HUES6 (cell line): ENCODE measurements at regions not wholly inside any gene's neighbourhood (a gene's known extent, or its start where the extent isn't known, plus 50 kb on each side); places are given as distances from the start of the nearest gene placed in this dataset.

ENCODE experiments used
- H3K27ac ChIP-seq: 2 replicates; pipeline ENCODE4 v1.7.0; 2013; ENCODE audit warnings: low read depth, mild to moderate bottlenecking, low read length, inconsistent platforms
- H3K27me3 ChIP-seq: 2 replicates; pipeline ENCODE4 v1.6.1; 2013; ENCODE audit warnings: low read length; ENCODE audit not compliant: control insufficient read depth, insufficient read depth
- H3K36me3 ChIP-seq: 2 replicates; pipeline ENCODE4 v1.6.1; 2013; ENCODE audit warnings: low read length; ENCODE audit not compliant: control insufficient read depth, insufficient read depth
- H3K4me1 ChIP-seq: 2 replicates; pipeline ENCODE4 v1.6.1; 2013; ENCODE audit warnings: low read length; ENCODE audit not compliant: control insufficient read depth, insufficient read depth
- H3K4me3 ChIP-seq: 2 replicates; pipeline ENCODE4 v1.5.1; 2013; ENCODE audit warnings: low read depth, low read length
- H3K9ac ChIP-seq: one replicate; pipeline ENCODE4 v1.6.1; 2013; ENCODE audit warnings: mild to moderate bottlenecking, low read length
- H3K9me3 ChIP-seq: 2 replicates; pipeline ENCODE4 v1.6.1; 2013; ENCODE audit warnings: low read depth, low read length; ENCODE audit not compliant: control insufficient read depth, insufficient read depth

- Histone ChIP-seq H3K9ac (no peak overlapping the region), H3K27me3 (no peaks in the 10 kb centered on the region; the same call in 1 of the 2 replicates), H3K9me3 (no peaks in the 10 kb centered on the region), H3K36me3 (no peaks in the 10 kb centered on the region), H3K27ac (no peak overlapping the region), H3K4me1 (no peaks in the 10 kb centered on the region), H3K4me3 (no peak overlapping the region)
Observed at GRCh38 chr16:79826732-79827475, 226.4 kb upstream of the MAF start.

GRCh38 chr16:79825002-79825401 lies 224.5 kb upstream of the MAF start:
- H3K9me3 ChIP-seq, result no peaks in the 10 kb centered on the region
- no peak overlapping the region for H3K27ac ChIP-seq
- H3K36me3 ChIP-seq, result no peaks in the 10 kb centered on the region
- no peaks in the 10 kb centered on the region for H3K4me1 ChIP-seq
- no peak overlapping the region for H3K4me3 ChIP-seq
- no peak overlapping the region for H3K9ac ChIP-seq
- H3K27me3 ChIP-seq, result no peaks in the 10 kb centered on the region; the same call in 1 of the 2 replicates

- H3K36me3 ChIP-seq, result no peaks in the 10 kb centered on the region
- H3K27ac ChIP-seq, result no peak overlapping the region
- no peaks in the 10 kb centered on the region for H3K9me3 ChIP-seq
- no peak overlapping the region for H3K9ac ChIP-seq
- H3K4me3 ChIP-seq, result no peak overlapping the region
- no peaks in the 10 kb centered on the region; the same call in 1 of the 2 replicates for H3K27me3 ChIP-seq
- no peaks in the 10 kb centered on the region for H3K4me1 ChIP-seq
Observed at GRCh38 chr16:79823639-79824038, 223.1 kb upstream of the MAF start.

GRCh38 chr16:79821911-79822310 lies 221.4 kb upstream of the MAF start:
- no peaks in the 10 kb centered on the region for H3K36me3 ChIP-seq
- no peaks in the 10 kb centered on the region for H3K9me3 ChIP-seq
- no peaks in the 10 kb centered on the region for H3K4me1 ChIP-seq
- no peak overlapping the region for H3K4me3 ChIP-seq
- H3K27me3 ChIP-seq, result no peaks in the 10 kb centered on the region; the same call in 1 of the 2 replicates
- no peak overlapping the region for H3K9ac ChIP-seq
- H3K27ac ChIP-seq, result no peak overlapping the region

GRCh38 chr16:79816081-79816497 lies 215.6 kb upstream of the MAF start:
- Histone ChIP-seq H3K4me1 (no peaks in the 10 kb centered on the region), H3K4me3 (no peak overlapping the region), H3K9me3 (no peaks in the 10 kb centered on the region), H3K27ac (no peak overlapping the region), H3K27me3 (no peaks in the 10 kb centered on the region), H3K36me3 (no peaks in the 10 kb centered on the region), H3K9ac (no peak overlapping the region)

- Histone ChIP-seq H3K36me3 (no peaks in the 10 kb centered on the region), H3K4me3 (no peak overlapping the region), H3K27me3 (no peaks in the 10 kb centered on the region), H3K4me1 (no peaks in the 10 kb centered on the region), H3K27ac (no peak overlapping the region), H3K9ac (no peak overlapping the region), H3K9me3 (no peaks in the 10 kb centered on the region)
Observed at GRCh38 chr16:79815049-79815448, 214.5 kb upstream of the MAF start.

DNA sequence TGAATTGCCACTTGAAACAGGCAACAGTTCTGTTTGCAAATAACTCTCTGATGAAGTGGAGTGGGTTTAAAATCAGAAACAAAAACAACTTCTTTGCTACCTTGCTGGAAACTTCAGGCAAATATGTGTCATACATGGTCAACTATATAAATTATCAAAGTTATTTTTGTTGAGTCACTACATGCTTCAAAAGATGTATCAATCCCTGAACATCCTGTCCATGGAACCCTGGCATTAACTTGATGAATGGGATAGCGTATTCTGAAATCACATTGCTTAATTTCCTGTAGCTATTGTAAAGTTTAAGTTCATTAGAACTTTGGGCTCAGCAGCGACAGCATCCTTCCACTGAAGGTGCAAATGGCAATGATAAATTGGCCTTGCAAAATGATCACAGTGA lies 213.6 kb upstream of the MAF start:
- Histone ChIP-seq H3K27me3 (no peaks in the 10 kb centered on the region), H3K4me1 (no peaks in the 10 kb centered on the region), H3K36me3 (no peaks in the 10 kb centered on the region), H3K9ac (no peak overlapping the region), H3K4me3 (no peak overlapping the region), H3K9me3 (no peaks in the 10 kb centered on the region), H3K27ac (no peak overlapping the region)

- Histone ChIP-seq H3K4me1 (no peaks in the 10 kb centered on the region), H3K36me3 (no peaks in the 10 kb centered on the region), H3K9me3 (peaks cover 9% of the 10 kb centered on the region; the same call in 1 of the 2 replicates), H3K27me3 (no peaks in the 10 kb centered on the region), H3K9ac (no peak overlapping the region), H3K4me3 (no peak overlapping the region), H3K27ac (no peak overlapping the region)
Observed at GRCh38 chr16:79811541-79811940, 211.0 kb upstream of the MAF start.

DNA sequence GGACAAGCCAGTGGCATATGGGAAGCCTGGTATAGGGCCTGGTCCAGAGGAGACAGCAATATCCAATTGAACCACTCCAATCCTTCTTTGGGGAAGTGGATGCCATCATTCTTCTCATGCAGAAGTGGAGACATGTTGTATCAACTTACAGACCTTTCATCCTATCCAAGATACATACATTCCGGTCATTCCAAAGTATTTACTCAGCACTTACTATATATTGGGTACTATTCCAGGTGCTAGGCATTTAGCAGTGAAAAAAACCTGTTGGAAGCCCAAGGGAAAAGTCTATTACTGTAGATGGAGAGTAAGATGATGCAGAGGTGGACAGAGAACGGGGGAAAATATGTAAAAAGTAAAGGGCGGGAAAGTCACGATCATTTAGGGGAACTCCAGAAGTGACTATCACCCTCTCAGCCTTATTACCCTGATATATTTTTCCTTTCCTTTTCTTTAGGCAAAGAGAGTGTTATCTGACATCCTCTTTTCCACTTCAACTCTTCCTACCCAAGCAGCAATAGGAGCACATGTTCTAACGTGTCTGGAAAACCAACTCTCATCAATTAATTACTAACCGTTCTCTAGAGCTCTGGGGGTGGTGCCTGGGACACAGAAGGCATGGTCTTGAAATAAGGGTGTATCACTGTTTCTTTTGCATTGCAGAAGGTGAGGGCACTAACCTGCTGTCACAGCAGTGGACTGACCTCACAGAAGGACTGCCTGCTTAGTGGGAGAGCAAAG lies 210.1 kb upstream of the MAF start:
- H3K27me3 ChIP-seq, result no peaks in the 10 kb centered on the region
- H3K27ac ChIP-seq, result no peak overlapping the region
- no peak overlapping the region for H3K4me3 ChIP-seq
- H3K9ac ChIP-seq, result no peak overlapping the region
- peaks cover 2% of the 10 kb centered on the region; the same call in 1 of the 2 replicates for H3K4me1 ChIP-seq
- no peaks in the 10 kb centered on the region for H3K36me3 ChIP-seq
- peaks cover 9% of the 10 kb centered on the region; the same call in 1 of the 2 replicates for H3K9me3 ChIP-seq

- Histone ChIP-seq H3K36me3 (no peaks in the 10 kb centered on the region), H3K4me3 (no peak overlapping the region), H3K27me3 (no peaks in the 10 kb centered on the region), H3K9ac (no peak overlapping the region), H3K9me3 (peaks cover 9% of the 10 kb centered on the region; the same call in 1 of the 2 replicates), H3K27ac (no peak overlapping the region), H3K4me1 (peaks cover 5% of the 10 kb centered on the region; the same call in 1 of the 2 replicates)
Observed at GRCh38 chr16:79809376-79809775, 208.8 kb upstream of the MAF start.

DNA sequence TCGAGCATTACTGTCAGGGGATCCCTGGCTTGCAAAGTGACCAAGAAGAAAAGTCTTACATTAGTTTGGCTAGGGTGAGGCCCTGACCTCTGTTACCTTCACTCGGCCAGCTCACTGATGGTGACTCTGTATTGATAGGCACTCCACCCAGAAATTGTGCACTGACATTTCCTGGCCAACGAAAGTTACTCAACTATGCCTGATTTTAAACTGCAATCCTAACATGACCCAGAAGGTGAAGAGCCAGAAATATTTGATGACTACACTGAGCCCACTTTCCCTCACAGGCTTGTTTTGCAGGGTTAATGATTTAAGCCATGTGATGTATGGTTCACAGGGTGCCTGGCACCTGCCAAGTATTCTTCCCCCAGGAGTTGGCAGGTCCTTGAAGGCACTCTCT lies 208.2 kb upstream of the MAF start:
- H3K36me3 ChIP-seq, result no peaks in the 10 kb centered on the region
- H3K27ac ChIP-seq, result no peak overlapping the region

More for the DNA sequence above, 208.2 kb upstream of the MAF start:
- H3K9ac ChIP-seq, result no peak overlapping the region
- peaks cover 5% of the 10 kb centered on the region; the same call in 1 of the 2 replicates for H3K4me1 ChIP-seq
- H3K27me3 ChIP-seq, result no peaks in the 10 kb centered on the region
- peaks cover 9% of the 10 kb centered on the region; the same call in 1 of the 2 replicates for H3K9me3 ChIP-seq
- no peak overlapping the region for H3K4me3 ChIP-seq
